Neural progenitor cell (in vitro differentiated cells): ENCODE measurements at regions not wholly inside any gene's neighbourhood (a gene's known extent, or its start where the extent isn't known, plus 50 kb on each side); places are given as distances from the start of the nearest gene placed in this dataset.

ENCODE experiments used
- DNase-seq: peaks from one replicate; pipeline ENCODE4 v3.0.0-alpha.2; 2016; ENCODE audit warnings: low spot score
- H2AFZ ChIP-seq: fragments of 200-600 bp; sonication (generic); replicated peaks from 2 replicates; pipeline ENCODE4 v1.6.1; 2016; ENCODE audit warnings: antibody characterized with exemption
- H3F3A ChIP-seq: fragments of 200-600 bp; sonication (generic); 2 replicates; pipeline ENCODE4 v1.6.1; 2016; ENCODE audit warnings: antibody characterized with exemption, low read depth
- H3K27ac ChIP-seq: fragments of 200-600 bp; sonication (generic); 2 replicates; pipeline ENCODE4 v1.5.1; 2016; ENCODE audit warnings: mild to moderate bottlenecking
- H3K27me3 ChIP-seq: fragments of 200-600 bp; sonication (generic); 2 replicates; pipeline ENCODE4 v1.6.1; 2016; ENCODE audit warnings: mild to moderate bottlenecking, moderate library complexity
- H3K36me3 ChIP-seq: fragments of 200-600 bp; sonication (generic); 2 replicates; pipeline ENCODE4 v1.5.1; 2016
- H3K4me1 ChIP-seq: fragments of 200-600 bp; sonication (generic); 2 replicates; pipeline ENCODE4 v1.6.1; 2016; ENCODE audit warnings: mixed run types
- H3K4me2 ChIP-seq: fragments of 200-600 bp; sonication (generic); 2 replicates; pipeline ENCODE4 v1.6.1; 2016
- H3K4me3 ChIP-seq: fragments of 200-600 bp; sonication (generic); 2 replicates; pipeline ENCODE4 v1.5.1; 2016
- H3K79me2 ChIP-seq: fragments of 200-600 bp; sonication (generic); 2 replicates; pipeline ENCODE4 v1.6.1; 2016; ENCODE audit warnings: low read depth
- H3K9ac ChIP-seq: fragments of 200-600 bp; sonication (generic); 2 replicates; pipeline ENCODE4 v1.6.1; 2016
- H3K9me3 ChIP-seq: fragments of 200-600 bp; sonication (generic); 2 replicates; pipeline ENCODE4 v1.5.1; 2016; ENCODE audit warnings: low read depth
- H4K20me1 ChIP-seq: fragments of 200-600 bp; sonication (generic); 2 replicates; pipeline ENCODE4 v1.6.1; 2016; ENCODE audit warnings: low read depth
- H3K27ac Mint-ChIP-seq: 3 replicates; pipeline ENCODE4 v1.8.0; 2021; ENCODE audit warnings: mixed read lengths
- H3K27me3 Mint-ChIP-seq: 2 replicates; pipeline ENCODE4 v1.8.0; 2022; ENCODE audit warnings: low read depth, mild to moderate bottlenecking, inconsistent platforms, moderate library complexity, mixed read lengths; ENCODE audit not compliant: insufficient read depth
- H3K36me3 Mint-ChIP-seq: 3 replicates; pipeline ENCODE4 v1.8.0; 2021; ENCODE audit warnings: mixed read lengths
- H3K4me1 Mint-ChIP-seq: 3 replicates; pipeline ENCODE4 v1.8.0; 2021; ENCODE audit warnings: mixed read lengths
- H3K4me3 Mint-ChIP-seq: 3 replicates; pipeline ENCODE4 v1.8.0; 2021; ENCODE audit warnings: mild to moderate bottlenecking, moderate library complexity, mixed read lengths
- H3K9me3 Mint-ChIP-seq: 3 replicates; pipeline ENCODE4 v1.8.0; 2020; ENCODE audit warnings: mixed read lengths
- EZH2 ChIP-seq: fragments of 200-600 bp; sonication (generic); IDR thresholded peaks from 2 replicates; pipeline ENCODE4 v1.6.1; 2017; ENCODE audit warnings: antibody characterized with exemption, mild to moderate bottlenecking, moderate library complexity
- EZH2phosphoT487 ChIP-seq: fragments of 200-600 bp; sonication (generic); IDR thresholded peaks from 2 replicates; pipeline ENCODE4 v1.6.1; 2017; ENCODE audit warnings: antibody characterized with exemption
- TF ChIP-seq, protein P1 (sequence below): fragments of 200-600 bp; sonication (generic); IDR thresholded peaks from 2 replicates; pipeline ENCODE4 v1.5.1; 2017; ENCODE audit warnings: antibody characterized with exemption, mild to moderate bottlenecking

DNA sequence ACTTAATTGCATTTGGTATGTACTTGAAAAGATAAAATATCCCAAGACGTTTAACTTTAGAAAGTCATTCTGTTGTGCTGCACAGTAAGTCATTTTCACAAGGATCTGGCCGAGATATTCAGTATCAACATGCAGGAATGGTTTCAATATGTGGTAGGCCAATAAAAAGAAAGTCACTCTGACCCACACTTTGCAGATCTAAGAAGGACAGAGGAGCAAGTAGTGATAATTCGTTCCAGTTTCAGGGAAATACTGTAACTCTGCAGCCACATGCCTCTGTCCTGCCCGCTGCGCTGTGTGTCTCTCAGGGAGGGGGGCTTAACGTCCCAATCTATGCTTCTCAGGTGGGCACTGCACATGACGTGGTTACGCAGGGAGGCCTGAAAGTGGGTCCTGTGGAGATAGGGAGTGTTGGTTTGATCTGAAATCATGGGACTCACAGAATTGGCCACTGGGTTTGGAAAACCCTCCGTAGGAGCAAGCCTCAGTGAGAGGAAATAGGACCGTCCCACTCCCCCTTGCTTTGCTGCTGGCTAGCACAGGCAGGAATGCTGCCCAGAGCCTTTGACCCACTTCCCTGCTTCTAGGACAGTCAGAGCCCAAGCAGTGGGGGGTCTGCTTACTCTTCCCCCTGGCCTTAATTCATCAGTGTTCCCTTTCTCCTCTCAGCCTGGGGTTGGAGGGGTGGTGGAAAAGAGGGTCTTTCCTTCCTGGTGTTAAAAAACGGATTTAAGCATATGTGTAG, 314.7 kb upstream of the SPRED2 start:
- Histone ChIP-seq H3K27me3 (no peaks in the 10 kb centered on the region), H3K9me3 (no peaks in the 10 kb centered on the region), H2AFZ (peak overlapping the region; percentile 4), H3K4me1 (peaks cover 14% of the 10 kb centered on the region), H3K36me3 (no peaks in the 10 kb centered on the region), H3F3A (peaks cover 14% of the 10 kb centered on the region), H3K4me2 (no peak overlapping the region), H3K4me3 (no peak overlapping the region), H4K20me1 (no peaks in the 10 kb centered on the region), H3K9ac (no peak overlapping the region), H3K79me2 (no peaks in the 10 kb centered on the region), H3K27ac (no peak overlapping the region)
- peaks cover 5% of the 10 kb centered on the region for H3K9me3 Mint-ChIP-seq
- DNase-seq: peak; percentile 38
- peaks cover 2% of the 10 kb centered on the region for H3K27me3 Mint-ChIP-seq
- H3K4me3 Mint-ChIP-seq: no peak overlapping the region
- no peaks in the 10 kb centered on the region for H3K36me3 Mint-ChIP-seq
- H3K4me1 Mint-ChIP-seq: peaks cover 9% of the 10 kb centered on the region
- H3K27ac Mint-ChIP-seq: no peak overlapping the region
- TF ChIP-seq EZH2: no peak
- TF ChIP-seq, protein P1, sequence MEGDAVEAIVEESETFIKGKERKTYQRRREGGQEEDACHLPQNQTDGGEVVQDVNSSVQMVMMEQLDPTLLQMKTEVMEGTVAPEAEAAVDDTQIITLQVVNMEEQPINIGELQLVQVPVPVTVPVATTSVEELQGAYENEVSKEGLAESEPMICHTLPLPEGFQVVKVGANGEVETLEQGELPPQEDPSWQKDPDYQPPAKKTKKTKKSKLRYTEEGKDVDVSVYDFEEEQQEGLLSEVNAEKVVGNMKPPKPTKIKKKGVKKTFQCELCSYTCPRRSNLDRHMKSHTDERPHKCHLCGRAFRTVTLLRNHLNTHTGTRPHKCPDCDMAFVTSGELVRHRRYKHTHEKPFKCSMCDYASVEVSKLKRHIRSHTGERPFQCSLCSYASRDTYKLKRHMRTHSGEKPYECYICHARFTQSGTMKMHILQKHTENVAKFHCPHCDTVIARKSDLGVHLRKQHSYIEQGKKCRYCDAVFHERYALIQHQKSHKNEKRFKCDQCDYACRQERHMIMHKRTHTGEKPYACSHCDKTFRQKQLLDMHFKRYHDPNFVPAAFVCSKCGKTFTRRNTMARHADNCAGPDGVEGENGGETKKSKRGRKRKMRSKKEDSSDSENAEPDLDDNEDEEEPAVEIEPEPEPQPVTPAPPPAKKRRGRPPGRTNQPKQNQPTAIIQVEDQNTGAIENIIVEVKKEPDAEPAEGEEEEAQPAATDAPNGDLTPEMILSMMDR: no peak
- TF ChIP-seq EZH2phosphoT487: no peak

DNA sequence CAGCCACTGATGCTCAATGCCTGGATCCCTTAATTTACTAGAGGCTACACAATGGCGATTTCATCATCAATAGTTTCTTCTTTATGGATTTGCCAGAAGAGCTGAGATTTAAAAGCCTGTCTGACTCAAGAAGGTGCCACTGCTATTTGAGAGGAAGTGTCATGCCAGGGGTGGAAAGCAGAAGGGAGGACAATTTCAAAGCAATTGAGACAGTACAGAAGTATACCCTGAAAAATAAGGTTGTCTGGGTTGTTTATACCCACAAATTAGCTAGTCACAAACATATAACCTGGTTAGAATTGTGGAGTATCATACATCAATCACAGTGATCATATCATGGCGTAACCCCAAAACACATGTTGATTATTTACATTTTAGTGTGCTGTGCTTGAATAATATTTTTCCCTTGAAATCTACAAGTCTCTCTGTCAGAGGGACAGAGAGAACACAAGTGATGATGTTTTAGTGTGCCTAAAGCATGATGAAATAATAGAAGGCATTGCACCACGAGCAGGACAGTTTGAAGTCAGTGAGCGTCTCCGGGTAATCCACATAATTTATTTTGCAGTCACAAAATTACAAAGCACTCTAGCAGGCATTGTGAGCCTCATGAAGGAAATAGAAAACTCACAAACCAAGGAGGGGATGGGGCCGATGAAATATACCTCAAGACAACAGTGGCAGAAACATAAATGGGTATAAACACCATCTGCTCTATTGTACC, 312.2 kb upstream of the SPRED2 start:
- TF ChIP-seq EZH2 (no peak), EZH2phosphoT487 (no peak)
- TF ChIP-seq, protein P1: no peak
- Mint-ChIP-seq H3K9me3 (peaks cover 3% of the 10 kb centered on the region), H3K27ac (no peak overlapping the region), H3K4me3 (no peak overlapping the region), H3K27me3 (peaks cover 4% of the 10 kb centered on the region), H3K36me3 (no peaks in the 10 kb centered on the region), H3K4me1 (peaks cover 6% of the 10 kb centered on the region)
- no peak overlapping the region for H2AFZ ChIP-seq
- H3K4me3 ChIP-seq: no peak overlapping the region
- no peaks in the 10 kb centered on the region for H3K36me3 ChIP-seq
- no peaks in the 10 kb centered on the region for H3K27me3 ChIP-seq
- no peaks in the 10 kb centered on the region for H3K9me3 ChIP-seq
- H4K20me1 ChIP-seq: no peaks in the 10 kb centered on the region
- H3F3A ChIP-seq: no peaks in the 10 kb centered on the region
- H3K4me1 ChIP-seq: peaks cover 7% of the 10 kb centered on the region
- no peak overlapping the region for H3K4me2 ChIP-seq
- H3K9ac ChIP-seq: no peak overlapping the region
- H3K27ac ChIP-seq: no peak overlapping the region
- no peaks in the 10 kb centered on the region for H3K79me2 ChIP-seq
- DNase-seq: no peak

DNA sequence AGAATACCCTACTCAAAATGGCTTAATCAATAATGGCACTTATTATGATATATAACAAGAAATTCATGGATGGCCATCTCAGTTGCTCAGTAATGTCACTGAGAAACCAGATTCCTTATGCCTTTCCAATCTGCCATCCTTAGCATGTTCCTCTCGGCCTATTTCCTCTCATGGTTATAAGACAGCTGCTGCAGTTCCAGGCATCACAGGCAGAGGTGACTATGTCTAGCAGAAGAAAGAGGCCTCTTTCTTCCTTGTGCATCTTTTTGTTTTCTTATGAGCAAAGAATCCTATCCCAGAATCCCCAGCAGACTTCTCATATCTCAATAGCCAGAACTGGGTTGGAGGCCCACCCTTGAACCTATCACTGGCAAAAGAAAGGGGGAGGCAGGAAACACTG, 310.6 kb upstream of the SPRED2 start:
- no peak for DNase-seq
- peaks cover 3% of the 10 kb centered on the region for H3K9me3 Mint-ChIP-seq
- no peak overlapping the region for H3K27ac ChIP-seq
- H3K36me3 Mint-ChIP-seq: no peaks in the 10 kb centered on the region
- H3K9ac ChIP-seq: no peak overlapping the region
- H3K36me3 ChIP-seq: no peaks in the 10 kb centered on the region
- no peaks in the 10 kb centered on the region for H4K20me1 ChIP-seq
- no peaks in the 10 kb centered on the region for H3K27me3 ChIP-seq
- H3K4me2 ChIP-seq: no peak overlapping the region
- peaks cover 7% of the 10 kb centered on the region for H3K4me1 ChIP-seq
- peaks cover 8% of the 10 kb centered on the region for H3K4me1 Mint-ChIP-seq
- no peaks in the 10 kb centered on the region for H3K9me3 ChIP-seq
- H3K27ac Mint-ChIP-seq: no peak overlapping the region
- no peak overlapping the region for H2AFZ ChIP-seq
- TF ChIP-seq, protein P1: no peak
- no peak for TF ChIP-seq EZH2
- no peak for TF ChIP-seq EZH2phosphoT487
- no peaks in the 10 kb centered on the region for H3K79me2 ChIP-seq
- no peak overlapping the region for H3K4me3 Mint-ChIP-seq
- no peaks in the 10 kb centered on the region for H3F3A ChIP-seq
- H3K27me3 Mint-ChIP-seq: peaks cover 4% of the 10 kb centered on the region
- H3K4me3 ChIP-seq: no peak overlapping the region
